GM23338 (cell line): ENCODE measurements at regions not wholly inside any gene's neighbourhood (a gene's known extent, or its start where the extent isn't known, plus 50 kb on each side); places are given as distances from the start of the nearest gene placed in this dataset.

ENCODE experiments used
- CREB1 ChIP-seq: fragments of 250-450 bp; sonication (Bioruptor Pico); IDR thresholded peaks from 2 replicates; pipeline ENCODE4 v1.5.0; 2020; ENCODE audit warnings: low read depth, mild to moderate bottlenecking, moderate library complexity
- CTCF ChIP-seq, 2 experiments: fragments of 200-600 bp in 1 of 2; sonication (generic) in 1 of 2; conservative IDR thresholded peaks; 2 replicates each; pipeline versions ENCODE4 v1.5.1 to v1.6.1; 2016 to 2017; ENCODE audit warnings: antibody characterized with exemption in 2 of 2, low read depth in 2 of 2, mild to moderate bottlenecking in 2 of 2, moderate library complexity in 1 of 2
- EZH2phosphoT487 ChIP-seq: fragments of 200-600 bp; sonication (generic); IDR thresholded peaks from one replicate; pipeline ENCODE4 v1.8.1; 2018; ENCODE audit warnings: antibody characterized with exemption; ENCODE audit not compliant: unreplicated experiment

GRCh38 chr2:195168369-195168768 lies 488.7 kb upstream of the SLC39A10 start:
- TF ChIP-seq CTCF (conservative IDR thresholded peaks at IDR 0.05; ENCODE audit: low read depth in 2 of 2) (no peak), EZH2phosphoT487 (no peak), CREB1 (no peak)
